Vagina (tissue), 2 donors: ENCODE measurements at regions not wholly inside any gene's neighbourhood (a gene's known extent, or its start where the extent isn't known, plus 50 kb on each side); places are given as distances from the start of the nearest gene placed in this dataset.

Experiments
- POLR2AphosphoS5 ChIP-seq, 2 donors: sonication (generic); formaldehyde crosslinking; IDR thresholded peaks; one replicate each; pipeline ENCODE4 v1.9.0; 2017; ENCODE audit warnings: antibody characterized with exemption in 2 of 2, mild to moderate bottlenecking in 2 of 2, low read depth in 1 of 2; ENCODE audit not compliant: insufficient read depth in 1 of 2
- TF ChIP-seq, protein P1 (sequence below), 3 experiments: fragments of 450-650 bp in 2 of 3; fragments of 200-600 bp in 1 of 3; sonication (generic) in 1 of 3; IDR thresholded peaks; one replicate each; pipeline ENCODE4 v1.5.1; 2017 to 2019; ENCODE audit warnings: antibody characterized with exemption in 3 of 3, mild to moderate bottlenecking in 2 of 3, moderate library complexity in 2 of 3

DNA sequence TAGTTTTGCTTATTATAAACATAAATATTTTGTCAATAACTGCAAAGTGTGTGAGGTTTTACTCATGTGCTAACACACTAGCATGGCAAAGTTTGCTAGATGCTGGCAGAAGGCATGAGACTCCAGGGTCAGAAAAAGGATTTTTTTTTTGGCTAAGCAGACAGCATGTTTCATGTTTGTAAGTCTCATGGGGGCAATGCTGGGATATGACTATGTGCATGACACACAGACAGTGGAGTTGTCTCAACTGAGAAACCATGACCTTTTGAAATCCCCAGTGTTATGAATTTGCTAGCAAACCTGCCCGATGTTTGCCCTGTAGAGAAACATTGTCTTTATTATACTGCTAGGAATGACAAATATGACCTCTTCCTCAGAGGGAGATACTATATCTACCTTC, 448.2 kb downstream of the BRINP3 start:
- TF ChIP-seq POLR2AphosphoS5 (IDR thresholded peaks at IDR 0.05; ENCODE audit: insufficient read depth in 1 of 2, low read depth in 1 of 2): no peak
- TF ChIP-seq, protein P1, sequence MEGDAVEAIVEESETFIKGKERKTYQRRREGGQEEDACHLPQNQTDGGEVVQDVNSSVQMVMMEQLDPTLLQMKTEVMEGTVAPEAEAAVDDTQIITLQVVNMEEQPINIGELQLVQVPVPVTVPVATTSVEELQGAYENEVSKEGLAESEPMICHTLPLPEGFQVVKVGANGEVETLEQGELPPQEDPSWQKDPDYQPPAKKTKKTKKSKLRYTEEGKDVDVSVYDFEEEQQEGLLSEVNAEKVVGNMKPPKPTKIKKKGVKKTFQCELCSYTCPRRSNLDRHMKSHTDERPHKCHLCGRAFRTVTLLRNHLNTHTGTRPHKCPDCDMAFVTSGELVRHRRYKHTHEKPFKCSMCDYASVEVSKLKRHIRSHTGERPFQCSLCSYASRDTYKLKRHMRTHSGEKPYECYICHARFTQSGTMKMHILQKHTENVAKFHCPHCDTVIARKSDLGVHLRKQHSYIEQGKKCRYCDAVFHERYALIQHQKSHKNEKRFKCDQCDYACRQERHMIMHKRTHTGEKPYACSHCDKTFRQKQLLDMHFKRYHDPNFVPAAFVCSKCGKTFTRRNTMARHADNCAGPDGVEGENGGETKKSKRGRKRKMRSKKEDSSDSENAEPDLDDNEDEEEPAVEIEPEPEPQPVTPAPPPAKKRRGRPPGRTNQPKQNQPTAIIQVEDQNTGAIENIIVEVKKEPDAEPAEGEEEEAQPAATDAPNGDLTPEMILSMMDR (IDR thresholded peaks at IDR 0.05): no peak
